Neural cell (in vitro differentiated cells): ENCODE measurements at regions not wholly inside any gene's neighbourhood (a gene's known extent, or its start where the extent isn't known, plus 50 kb on each side); places are given as distances from the start of the nearest gene placed in this dataset.

ENCODE experiments used
- CTCF ChIP-seq: fragments of 450-650 bp; IDR thresholded peaks from 2 replicates; pipeline ENCODE4 v1.5.1; 2014; ENCODE audit warnings: antibody characterized with exemption, mild to moderate bottlenecking, moderate library complexity; ENCODE audit not compliant: poor library complexity, severe bottlenecking
- SMC3 ChIP-seq: fragments of 450-650 bp; conservative IDR thresholded peaks from 2 replicates; pipeline ENCODE4 v1.6.1; 2014; ENCODE audit warnings: antibody characterized with exemption, mild to moderate bottlenecking, moderate library complexity; ENCODE audit not compliant: poor library complexity

GRCh38 chr5:120895660-120896059, 431.6 kb downstream of the PRR16 start:
- no peak for TF ChIP-seq SMC3
- TF ChIP-seq CTCF, result no peak
